ENCODE measurements at regions not wholly inside any gene's neighbourhood (a gene's known extent, or its start where the extent isn't known, plus 50 kb on each side); places are given as distances from the start of the nearest gene placed in this dataset.
"Not testable (repeated sequence)": the region's sequence is repeated elsewhere in the genome, so short reads cannot be mapped to it uniquely, and the experiment has no call there.

DNA sequence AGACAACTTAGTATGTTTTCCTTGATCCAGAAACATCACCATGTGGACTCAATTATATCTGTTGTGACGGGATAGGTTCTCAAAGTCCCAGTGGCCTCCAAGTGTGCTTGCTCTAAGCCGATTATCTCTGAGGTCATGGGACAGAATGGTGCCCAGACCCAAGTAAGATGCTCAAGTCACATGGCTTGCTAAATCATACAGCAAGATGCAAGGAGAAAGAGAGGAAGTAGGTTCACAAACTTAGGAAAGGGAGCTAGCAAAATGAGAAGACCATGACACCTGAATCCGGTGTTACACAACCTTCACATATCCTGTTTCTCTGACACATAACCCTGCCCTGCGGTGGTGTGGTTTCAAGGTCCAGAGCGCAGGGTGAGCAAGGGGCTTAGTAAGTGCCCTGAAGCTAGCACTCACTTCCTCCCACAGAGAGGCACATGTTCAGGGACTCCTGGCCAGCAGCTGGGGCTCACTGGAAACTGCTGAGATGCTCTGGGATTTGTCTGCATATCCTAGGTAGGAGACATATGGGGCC, 590.9 kb upstream of the ANKRD30A start:
- Histone ChIP-seq H3K27me3 (no peaks in the 10 kb centered on the region), H3K4me3 (no peak overlapping the region), H3K9me3 (peaks cover 0 to 3% (median 0%) of the 10 kb centered on the region in 4 donors), H3K36me3 (no peaks in the 10 kb centered on the region), H3K27ac (no peak overlapping the region), H3K4me1 (no peaks in the 10 kb centered on the region)
- peak in 1 of 2 donors; percentile 40 for ATAC-seq (ENCODE audit: low FRiP score in 2 of 2)
- TF ChIP-seq POLR2AphosphoS5 (IDR thresholded peaks at IDR 0.05): no peak
- TF ChIP-seq, protein P1, sequence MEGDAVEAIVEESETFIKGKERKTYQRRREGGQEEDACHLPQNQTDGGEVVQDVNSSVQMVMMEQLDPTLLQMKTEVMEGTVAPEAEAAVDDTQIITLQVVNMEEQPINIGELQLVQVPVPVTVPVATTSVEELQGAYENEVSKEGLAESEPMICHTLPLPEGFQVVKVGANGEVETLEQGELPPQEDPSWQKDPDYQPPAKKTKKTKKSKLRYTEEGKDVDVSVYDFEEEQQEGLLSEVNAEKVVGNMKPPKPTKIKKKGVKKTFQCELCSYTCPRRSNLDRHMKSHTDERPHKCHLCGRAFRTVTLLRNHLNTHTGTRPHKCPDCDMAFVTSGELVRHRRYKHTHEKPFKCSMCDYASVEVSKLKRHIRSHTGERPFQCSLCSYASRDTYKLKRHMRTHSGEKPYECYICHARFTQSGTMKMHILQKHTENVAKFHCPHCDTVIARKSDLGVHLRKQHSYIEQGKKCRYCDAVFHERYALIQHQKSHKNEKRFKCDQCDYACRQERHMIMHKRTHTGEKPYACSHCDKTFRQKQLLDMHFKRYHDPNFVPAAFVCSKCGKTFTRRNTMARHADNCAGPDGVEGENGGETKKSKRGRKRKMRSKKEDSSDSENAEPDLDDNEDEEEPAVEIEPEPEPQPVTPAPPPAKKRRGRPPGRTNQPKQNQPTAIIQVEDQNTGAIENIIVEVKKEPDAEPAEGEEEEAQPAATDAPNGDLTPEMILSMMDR (IDR thresholded peaks at IDR 0.05): no peak
- no peak for TF ChIP-seq EP300 (IDR thresholded peaks at IDR 0.05)
- no peak for TF ChIP-seq POLR2A (IDR thresholded peaks at IDR 0.05)
- no peak for DNase-seq
- WGBS, 2 donors: 59 to 77% methylated on average over 5 of the region's 5 CpGs

DNA sequence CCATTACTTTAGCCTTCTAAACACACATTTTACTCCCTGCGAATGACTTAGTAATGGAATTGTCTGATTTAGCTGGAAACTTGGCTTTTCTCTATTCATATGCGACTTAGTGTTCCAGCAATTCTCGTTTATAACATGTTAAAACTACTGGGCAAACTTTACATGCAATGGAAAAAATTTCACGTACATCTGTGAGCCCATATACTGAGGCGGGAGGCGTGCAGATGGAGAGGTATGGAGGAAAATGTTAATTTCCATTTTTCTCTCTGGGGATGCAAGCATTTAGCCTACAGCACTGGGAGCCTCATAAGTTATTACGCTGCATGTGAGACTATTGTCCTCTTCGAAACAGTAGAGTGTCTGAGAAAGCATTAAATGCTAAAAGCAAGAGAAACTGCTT, 591.5 kb upstream of the ANKRD30A start:
- DNase-seq (no peak), ATAC-seq (ENCODE audit: low FRiP score in 2 of 2) (no peak)
- TF ChIP-seq POLR2A (IDR thresholded peaks at IDR 0.05): no peak
- Histone ChIP-seq H3K4me3 (no peak overlapping the region), H3K36me3 (no peaks in the 10 kb centered on the region), H3K27me3 (no peaks in the 10 kb centered on the region), H3K4me1 (no peaks in the 10 kb centered on the region), H3K9me3 (peaks cover 0 to 3% (median 0%) of the 10 kb centered on the region in 4 donors), H3K27ac (no peak overlapping the region)
- WGBS, 2 donors: 94 to 95% methylated on average over 8 of the region's 8 CpGs

DNA sequence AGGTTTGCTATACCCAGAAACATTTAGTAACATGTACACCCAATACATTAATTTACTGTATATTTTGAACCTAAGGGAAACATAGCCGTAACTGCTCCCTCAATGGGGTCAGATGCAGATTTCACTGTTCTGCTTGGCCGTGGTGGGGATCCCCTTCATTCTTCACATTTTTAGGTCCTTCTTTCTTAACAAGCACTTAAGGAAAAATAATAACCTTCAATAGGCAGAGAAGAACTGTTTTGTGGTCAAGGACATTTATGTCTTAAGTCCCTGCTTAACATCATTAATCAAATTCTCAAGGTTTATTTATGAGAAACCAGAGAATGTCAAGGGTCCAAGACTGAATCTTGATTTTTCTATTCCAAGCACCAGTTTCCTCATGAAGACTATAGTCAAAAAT, 592.1 kb upstream of the ANKRD30A start:
- H3K4me3 ChIP-seq: no peak overlapping the region
- H3K27ac ChIP-seq: no peak overlapping the region
- no peak for ATAC-seq (ENCODE audit: low FRiP score in 2 of 2)
- no peak for TF ChIP-seq EP300 (IDR thresholded peaks at IDR 0.05)
- TF ChIP-seq, protein P1 (IDR thresholded peaks at IDR 0.05): no peak
- TF ChIP-seq POLR2A (IDR thresholded peaks at IDR 0.05): no peak
- no peak for TF ChIP-seq POLR2AphosphoS5 (IDR thresholded peaks at IDR 0.05)
- no peaks in the 10 kb centered on the region for H3K36me3 ChIP-seq
- peaks cover 0 to 3% (median 0%) of the 10 kb centered on the region in 4 donors for H3K9me3 ChIP-seq
- no peak for DNase-seq
- H3K4me1 ChIP-seq: no peaks in the 10 kb centered on the region
- WGBS, 2 donors: 74% methylated on average over 2 of the region's 2 CpGs
- no peaks in the 10 kb centered on the region for H3K27me3 ChIP-seq

DNA sequence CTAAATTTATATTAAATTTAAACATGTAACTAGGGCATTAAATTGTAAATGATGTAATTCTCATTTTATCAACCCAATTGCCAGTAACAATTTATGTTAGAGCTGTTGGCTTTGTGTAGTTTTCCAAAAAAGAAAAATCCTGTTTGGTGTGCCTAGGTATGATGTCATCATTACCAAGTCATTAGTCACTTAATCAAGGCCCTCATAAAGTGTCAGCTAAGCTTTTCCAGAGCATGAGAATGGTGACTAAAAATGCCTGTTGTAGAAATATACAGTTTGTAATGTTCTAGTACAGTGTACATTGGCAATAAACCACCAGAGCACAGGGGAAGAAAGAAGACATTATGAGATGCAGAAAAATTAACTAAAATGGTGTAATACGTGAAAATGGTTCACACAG, 593.8 kb upstream of the ANKRD30A start:
- Histone ChIP-seq H3K4me3 (no peak overlapping the region), H3K36me3 (no peaks in the 10 kb centered on the region), H3K27ac (no peak overlapping the region), H3K27me3 (no peaks in the 10 kb centered on the region), H3K9me3 (peaks cover 0 to 3% (median 0%) of the 10 kb centered on the region in 4 donors), H3K4me1 (no peaks in the 10 kb centered on the region)
- WGBS, 2 donors: 79 to 91% methylated on average over 1 of the region's 1 CpG
- DNase-seq (no peak), ATAC-seq (ENCODE audit: low FRiP score in 2 of 2) (no peak)
- TF ChIP-seq POLR2A (IDR thresholded peaks at IDR 0.05): no peak
- TF ChIP-seq EP300 (IDR thresholded peaks at IDR 0.05): no peak
- no peak for TF ChIP-seq POLR2AphosphoS5 (IDR thresholded peaks at IDR 0.05)
- TF ChIP-seq, protein P1 (IDR thresholded peaks at IDR 0.05): no peak

DNA sequence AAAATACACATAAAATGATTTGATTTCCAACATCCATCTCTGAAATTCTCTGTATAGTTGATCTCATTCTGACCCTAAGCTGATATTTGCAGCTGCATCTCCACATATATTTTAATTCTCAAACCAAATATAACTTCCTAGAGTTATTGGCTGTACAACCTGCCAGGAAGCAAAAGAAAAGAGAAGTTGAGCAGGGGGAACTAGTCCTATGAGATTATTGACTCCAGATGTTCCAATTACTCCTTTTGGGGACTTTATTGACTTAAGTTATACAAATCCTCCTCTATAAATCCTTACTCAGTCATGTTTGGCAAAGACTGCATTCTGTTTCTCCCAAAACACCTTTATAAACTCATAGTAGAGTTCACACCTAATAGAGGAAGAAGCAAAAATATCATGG, 599.4 kb upstream of the ANKRD30A start:
- Histone ChIP-seq H3K4me3 (no peak overlapping the region), H3K27me3 (no peaks in the 10 kb centered on the region), H3K4me1 (no peaks in the 10 kb centered on the region), H3K27ac (no peak overlapping the region), H3K36me3 (no peaks in the 10 kb centered on the region), H3K9me3 (peaks cover 0 to 3% (median 0%) of the 10 kb centered on the region in 4 donors)
- no peak for ATAC-seq (ENCODE audit: low FRiP score in 2 of 2)
- TF ChIP-seq, protein P1 (IDR thresholded peaks at IDR 0.05): no peak
- TF ChIP-seq EP300 (IDR thresholded peaks at IDR 0.05) (no peak), POLR2AphosphoS5 (IDR thresholded peaks at IDR 0.05) (no peak), POLR2A (IDR thresholded peaks at IDR 0.05) (no peak)
- no peak for DNase-seq

DNA sequence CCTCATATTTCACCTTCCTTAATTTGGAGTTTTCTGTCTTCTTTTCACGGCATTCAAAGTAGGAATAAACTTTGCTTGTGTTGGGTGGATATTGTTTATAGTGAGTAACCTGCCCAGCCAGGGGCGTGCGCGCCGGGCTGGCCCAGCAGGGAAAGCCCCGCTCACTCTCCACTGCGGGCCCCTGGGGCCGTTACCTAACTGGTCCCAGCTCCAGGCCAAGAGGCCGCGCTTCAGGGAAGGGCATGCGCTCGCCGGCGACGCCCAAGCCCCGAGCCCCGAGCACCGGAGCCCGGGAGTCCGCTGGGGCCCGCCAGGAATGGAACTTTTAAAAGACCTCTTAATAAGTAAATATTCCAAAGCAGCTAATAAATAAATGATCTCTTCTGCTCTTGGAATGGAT, 601.3 kb upstream of the ANKRD30A start:
- ATAC-seq (ENCODE audit: low FRiP score in 2 of 2); H3K9me3 ChIP-seq; H3K4me3 ChIP-seq; H3K27ac ChIP-seq; H3K27me3 ChIP-seq; H3K36me3 ChIP-seq; H3K4me1 ChIP-seq: not testable (repeated sequence)
- DNase-seq: peak in 1 of 2 donors; percentile 70
- 91 to 98% methylated on average over 17 to 21 of the region's 21 CpGs for WGBS, 2 donors

Data from upper lobe of left lung (tissue), 6 donors.